ENCODE measurements at regions not wholly inside any gene's neighbourhood (a gene's known extent, or its start where the extent isn't known, plus 50 kb on each side); places are given as distances from the start of the nearest gene placed in this dataset.

DNA sequence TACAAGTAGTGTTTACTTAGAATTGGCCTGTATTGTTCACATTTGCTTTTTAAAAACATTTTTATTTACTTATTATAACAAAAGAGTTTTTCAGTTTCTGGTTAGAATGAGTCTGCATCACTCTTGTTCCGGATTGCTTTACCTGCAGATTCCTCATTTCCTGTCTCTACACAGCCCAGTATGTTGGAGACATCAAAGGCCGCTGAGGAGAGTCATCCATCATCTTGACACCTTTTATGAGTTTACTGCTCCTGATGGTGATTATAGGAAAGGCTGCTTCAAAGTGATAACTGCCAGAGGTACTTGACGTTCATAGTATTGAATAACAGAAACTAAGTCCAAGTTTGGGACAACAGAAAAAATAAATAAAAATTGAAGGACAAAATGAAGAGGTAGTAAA, 490.5 kb upstream of the CA10 start:
- no peak for TF ChIP-seq RAD21 (IDR thresholded peaks at IDR 0.05; ENCODE audit: low read depth)
- TF ChIP-seq REST (IDR thresholded peaks at IDR 0.05; ENCODE audit: low read depth), result no peak
- no peak for TF ChIP-seq TAF1 (IDR thresholded peaks at IDR 0.05; ENCODE audit: low read depth)
- TF ChIP-seq MAX (IDR thresholded peaks at IDR 0.05), result no peak
- no peak for TF ChIP-seq YY1 (IDR thresholded peaks at IDR 0.05; ENCODE audit: low read depth)
- TF ChIP-seq CREB1 (IDR thresholded peaks at IDR 0.05; ENCODE audit: low read depth), result no peak
- no peak for TF ChIP-seq EGR1 (IDR thresholded peaks at IDR 0.05)
- no peak for TF ChIP-seq CEBPB (IDR thresholded peaks at IDR 0.05)
- no peak for TF ChIP-seq TEAD4 (IDR thresholded peaks at IDR 0.05)
- TF ChIP-seq NFIC (IDR thresholded peaks at IDR 0.05), result no peak
- TF ChIP-seq ZBTB7A (IDR thresholded peaks at IDR 0.05; ENCODE audit: low read depth), result no peak
- TF ChIP-seq EP300 (IDR thresholded peaks at IDR 0.05; ENCODE audit: borderline replicate concordance), result no peak

All from Ishikawa (cell line).